SW 1271 (cell line): ENCODE measurements at regions not wholly inside any gene's neighbourhood (a gene's known extent, or its start where the extent isn't known, plus 50 kb on each side); places are given as distances from the start of the nearest gene placed in this dataset.

Source experiments
- DNase-seq, 2 experiments: peaks; one replicate each; lab custom pipeline; 2025; lab: John Stamatoyannopoulos, UW

DNA sequence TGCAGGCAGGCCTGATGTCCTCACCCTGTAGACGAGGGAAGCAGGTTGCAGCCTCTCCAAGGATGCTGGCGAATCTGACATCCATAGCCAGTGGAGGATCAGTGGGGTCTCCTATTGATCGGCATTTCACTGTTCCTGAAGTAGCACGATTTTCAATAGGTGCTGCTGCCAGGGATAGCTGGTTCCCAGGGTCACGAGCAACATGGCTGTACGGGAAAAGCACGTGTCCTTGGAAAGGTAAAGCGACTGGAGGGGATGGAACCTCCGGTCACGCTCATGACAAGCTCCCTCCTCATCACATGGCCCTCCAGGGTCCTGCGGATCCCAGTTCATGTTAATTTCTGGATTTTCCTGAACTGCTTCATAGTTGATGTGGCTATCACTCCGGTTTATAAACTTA is 373.7 kb upstream of the SMIM21 start:
- no peak for DNase-seq

GRCh38 chr18:75800331-75800648 is 372.8 kb upstream of the SMIM21 start:
- DNase-seq: no peak

- DNase-seq: no peak
Observed at GRCh38 chr18:75799449-75800330, 372.2 kb upstream of the SMIM21 start.

- DNase-seq: no peak
Observed at GRCh38 chr18:75797046-75797445, 369.5 kb upstream of the SMIM21 start.

DNA sequence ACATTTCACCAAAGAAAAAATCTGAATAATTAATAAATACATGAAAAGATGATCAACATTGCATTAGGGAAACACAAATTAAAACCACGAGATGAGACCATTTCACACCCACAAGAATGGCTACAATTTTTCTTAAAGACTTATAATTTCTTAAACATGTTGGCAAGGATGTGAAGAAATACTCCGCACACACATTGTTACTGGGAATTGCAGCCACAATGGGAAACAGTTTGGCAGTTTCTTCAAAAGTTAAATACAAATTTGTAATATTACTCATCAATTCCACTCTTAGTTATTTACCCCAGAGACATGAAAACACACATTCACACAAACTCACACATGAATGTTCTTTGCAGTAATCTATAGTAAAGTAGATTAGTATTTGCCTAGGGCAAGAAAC is 363.3 kb upstream of the SMIM21 start:
- no peak for DNase-seq

DNA sequence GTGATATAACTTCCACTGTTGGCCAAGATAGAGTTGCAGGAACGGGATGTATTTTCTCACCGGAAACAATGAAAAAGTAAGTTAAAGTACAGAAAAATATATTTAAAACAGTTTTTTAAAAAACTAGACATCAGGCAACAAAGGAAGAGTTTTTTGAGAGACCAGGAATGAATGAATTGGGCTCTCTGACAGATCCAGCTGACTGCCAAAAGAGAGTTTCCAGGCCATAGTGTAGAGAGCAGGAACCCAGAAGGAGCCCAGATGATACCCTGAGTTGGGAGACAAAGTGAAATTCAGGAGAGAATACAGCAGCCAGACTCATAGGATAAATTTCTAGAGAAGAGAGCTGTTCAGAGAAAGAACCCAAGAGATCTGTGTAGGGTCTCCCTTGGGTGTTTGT is 362.6 kb upstream of the SMIM21 start:
- no peak for DNase-seq

GRCh38 chr18:75785834-75786233 is 358.3 kb upstream of the SMIM21 start:
- DNase-seq: no peak

- DNase-seq: no peak
Observed at GRCh38 chr18:75785206-75785605, 357.7 kb upstream of the SMIM21 start.

- no peak for DNase-seq
Observed at GRCh38 chr18:75784390-75784789, 356.9 kb upstream of the SMIM21 start.

- no peak for DNase-seq
Observed at GRCh38 chr18:75783566-75784281, 356.2 kb upstream of the SMIM21 start.

DNA sequence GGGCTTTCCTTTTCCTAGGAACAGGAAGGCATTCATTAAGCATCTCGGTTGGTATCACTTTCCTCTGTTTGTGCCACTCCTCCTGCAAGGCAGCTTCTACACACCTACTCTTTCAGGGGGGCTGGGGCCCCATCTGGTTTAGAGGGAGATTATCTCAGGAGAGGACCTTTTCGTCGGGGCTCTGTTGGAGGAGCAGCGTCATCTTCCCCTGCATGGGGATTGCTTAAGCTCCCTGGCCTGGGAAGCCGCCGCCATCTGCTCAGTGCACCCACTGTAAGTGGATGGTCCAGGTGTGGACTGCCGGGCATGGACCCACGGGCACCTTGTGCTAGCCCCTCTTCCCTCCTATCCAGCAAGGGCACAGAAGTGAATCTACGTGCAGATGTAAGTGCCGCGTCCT is 355.3 kb upstream of the SMIM21 start:
- no peak for DNase-seq

- no peak for DNase-seq
Observed at GRCh38 chr18:75782204-75782603, 354.7 kb upstream of the SMIM21 start.

- no peak for DNase-seq
Observed at GRCh38 chr18:75779910-75780309, 352.4 kb upstream of the SMIM21 start.

GRCh38 chr18:75779450-75779849 is 351.9 kb upstream of the SMIM21 start:
- no peak for DNase-seq

DNA sequence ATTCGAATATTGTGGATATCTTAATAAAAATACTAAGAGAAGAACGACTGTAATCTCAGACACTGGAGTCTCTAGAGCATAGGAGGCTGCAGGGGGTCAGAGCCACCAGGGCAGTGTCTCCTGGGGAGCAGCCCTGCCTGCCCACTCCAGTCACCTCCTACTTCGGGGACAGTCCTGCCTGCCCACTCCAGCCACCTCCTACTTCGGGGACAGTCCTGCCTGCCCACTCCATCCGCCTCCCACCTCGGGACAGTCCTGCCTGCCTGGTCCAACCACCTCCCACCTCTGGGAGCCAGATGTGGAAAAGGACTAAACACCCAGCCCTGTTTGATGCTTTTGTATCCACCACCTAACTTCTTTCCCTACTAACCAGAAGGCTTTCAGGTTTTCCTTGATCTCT is 350.1 kb upstream of the SMIM21 start:
- no peak for DNase-seq

DNA sequence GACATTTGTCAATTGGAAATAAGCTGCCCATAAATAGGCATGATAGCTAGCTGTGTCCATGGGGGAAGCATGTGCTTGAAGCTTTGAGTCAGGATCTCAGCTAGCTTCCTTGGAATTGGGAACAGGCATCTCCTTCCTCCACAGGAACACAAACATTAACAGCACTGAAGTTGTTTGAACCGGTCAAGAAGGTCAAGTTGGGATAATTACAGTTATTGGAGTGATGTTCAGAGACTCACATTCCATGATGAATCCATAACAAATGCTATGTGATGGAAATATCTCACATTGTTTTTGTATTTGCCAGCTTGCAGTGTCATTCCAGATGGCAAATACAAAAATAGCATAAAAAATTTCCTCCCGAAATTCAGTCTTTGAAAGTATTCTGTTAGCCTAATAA is 347.6 kb upstream of the SMIM21 start:
- no peak for DNase-seq

GRCh38 chr18:75773618-75774017 is 346.1 kb upstream of the SMIM21 start:
- no peak for DNase-seq

DNA sequence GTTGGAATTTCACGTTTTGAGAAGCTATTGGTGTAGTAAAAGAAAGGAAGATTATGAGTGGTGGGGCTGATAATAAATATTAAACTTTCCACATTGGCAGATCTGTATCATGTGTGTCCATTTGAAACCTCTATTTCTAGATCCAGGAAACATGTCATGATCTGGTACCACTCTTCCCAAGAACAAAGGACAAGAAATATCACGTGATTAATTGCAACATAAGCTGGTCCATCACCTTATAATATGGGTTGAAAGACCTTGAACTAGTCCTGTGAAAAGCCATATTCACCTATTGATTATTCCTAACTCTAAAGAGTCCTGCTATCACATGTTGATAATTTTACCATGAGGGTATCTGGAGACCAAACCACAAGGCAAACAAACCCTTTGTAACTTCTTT is 335.3 kb upstream of the SMIM21 start:
- no peak for DNase-seq

GRCh38 chr18:75760208-75760607 is 332.7 kb upstream of the SMIM21 start:
- DNase-seq: no peak

- no peak for DNase-seq
Observed at GRCh38 chr18:75757951-75758350, 330.4 kb upstream of the SMIM21 start.

DNA sequence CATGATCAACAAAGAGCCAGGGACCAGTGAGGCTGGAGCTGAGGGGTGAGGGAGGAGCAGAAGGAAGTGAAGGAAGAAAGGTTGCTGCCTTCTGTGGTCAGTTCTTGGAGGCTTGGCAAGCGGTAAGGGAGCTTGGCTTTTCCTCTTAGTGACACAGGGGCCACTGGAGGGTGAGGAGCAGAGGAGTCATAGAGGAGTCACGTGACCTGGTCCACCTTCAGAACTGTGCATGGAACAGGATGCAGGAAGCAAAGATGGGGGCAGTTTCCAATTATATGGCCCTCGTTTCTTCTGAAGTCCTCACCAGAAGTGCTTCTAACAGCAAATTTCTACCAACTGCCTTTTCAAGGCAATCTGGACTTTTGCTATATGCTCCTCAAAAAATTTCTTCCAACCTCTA is 326.9 kb upstream of the SMIM21 start:
- DNase-seq: no peak

DNA sequence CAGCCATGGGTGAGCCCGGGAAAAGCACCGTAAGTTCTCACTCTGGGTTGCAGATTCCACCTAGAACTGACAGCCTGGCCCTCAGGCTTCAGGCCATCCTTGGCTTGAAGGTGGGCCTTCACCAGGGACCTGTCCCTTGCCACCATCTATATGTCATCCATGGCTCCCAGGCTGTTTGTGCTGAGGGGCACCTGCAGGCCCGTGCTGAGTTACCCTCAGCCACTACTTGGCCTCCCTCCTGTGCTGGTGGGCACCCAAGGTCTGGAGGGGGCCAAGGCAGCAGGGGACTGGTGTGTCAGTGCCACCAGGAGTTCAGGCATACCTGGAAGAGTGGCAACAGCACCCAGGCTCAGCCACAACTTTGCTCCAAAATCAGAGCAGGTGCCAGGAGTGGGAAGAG is 326.2 kb upstream of the SMIM21 start:
- DNase-seq: no peak

- DNase-seq: no peak
Observed at GRCh38 chr18:75752740-75753263, 325.3 kb upstream of the SMIM21 start.
